ENCODE measurements at regions not wholly inside any gene's neighbourhood (a gene's known extent, or its start where the extent isn't known, plus 50 kb on each side); places are given as distances from the start of the nearest gene placed in this dataset.

GRCh38 chr15:46589088-46589487 lies 954.3 kb downstream of the SQOR start:
- dilution Hi-C loops (cut with HindIII; ENCODE audit: low sequenced_read_pairs, unreplicated experiment): no loop called here
- peaks cover 14% of the 10 kb centered on the region for H3K9me3 ChIP-seq (ENCODE audit: control insufficient read depth, insufficient read depth, low read length)
- H3K18ac ChIP-seq (ENCODE audit: low read depth, low read length): no peak overlapping the region
- no peak overlapping the region for H2BK5ac ChIP-seq (ENCODE audit: low read depth, low read length, poor library complexity, severe bottlenecking)
- no peaks in the 10 kb centered on the region for H3K9me1 ChIP-seq (ENCODE audit: insufficient read depth, low read length)
- no peaks in the 10 kb centered on the region for H4K20me1 ChIP-seq (ENCODE audit: insufficient read depth, low read length)
- H2AK9ac ChIP-seq (replicated peaks; ENCODE audit: low read depth, low read length, poor library complexity): no peak overlapping the region
- no TSS peak for BruUV-seq (replicated peaks)
- POLR2A ChIA-PET (ENCODE audit: unreplicated experiment): no interaction called here
- H2AFZ ChIP-seq (replicated peaks; ENCODE audit: low read length, poor library complexity): no peak overlapping the region
- H4K8ac ChIP-seq (ENCODE audit: low read depth in 2 of 2, low read length in 2 of 2): no peak overlapping the region
- no peak overlapping the region for H3K4ac ChIP-seq (ENCODE audit: low read depth, low read length)
- H4K91ac ChIP-seq (ENCODE audit: insufficient read depth, low read depth, low read length): no peak overlapping the region
- H2BK120ac ChIP-seq (ENCODE audit: low read depth, low read length): no peak overlapping the region
- H3K27me3 ChIP-seq (ENCODE audit: control insufficient read depth, insufficient read depth, low read length): no peaks in the 10 kb centered on the region
- no peaks in the 10 kb centered on the region for H3K4me1 ChIP-seq (ENCODE audit: control insufficient read depth, insufficient read depth, low read length)
- H2BK15ac ChIP-seq (ENCODE audit: low read depth, low read length): no peak overlapping the region
- no peak overlapping the region for H3K14ac ChIP-seq (replicated peaks; ENCODE audit: low read depth, low read length)
- in situ Hi-C loops (cut with MboI; ENCODE audit: low sequenced_read_pairs): no loop called here
- H2BK20ac ChIP-seq (ENCODE audit: low read depth, low read length): no peak overlapping the region
- no peak for ATAC-seq (ENCODE audit: low read depth)
- no peak overlapping the region for H3K9ac ChIP-seq (ENCODE audit: low read depth, low read length)
- H3K27ac ChIP-seq (ENCODE audit: insufficient read depth, low read length): no peak overlapping the region
- H3K79me1 ChIP-seq (ENCODE audit: low read depth in 1 of 2, low read length in 2 of 2): no peaks in the 10 kb centered on the region
- CTCF ChIA-PET: no interaction called here
- DNase-seq: no peak
- intact Hi-C loops (cut with micrococcal nuclease): no loop called here
- no peak for TF ChIP-seq MAZ (IDR thresholded peaks at IDR 0.05; ENCODE audit: borderline replicate concordance, low read depth, low read length)
- no peak for TF ChIP-seq POLR2A (IDR thresholded peaks at IDR 0.05; ENCODE audit: low read depth, low read length)
- TF ChIP-seq CTCF (conservative IDR thresholded peaks at IDR 0.05; ENCODE audit: low read depth, low read length): no peak
- TF ChIP-seq BHLHE40 (IDR thresholded peaks at IDR 0.05; ENCODE audit: low read depth, low read length): no peak
- no peak for TF ChIP-seq RCOR1 (IDR thresholded peaks at IDR 0.05; ENCODE audit: insufficient replicate concordance, low read length)
- no peak for TF ChIP-seq MXI1 (IDR thresholded peaks at IDR 0.05; ENCODE audit: borderline replicate concordance, low read depth, low read length)
- TF ChIP-seq MAFK (IDR thresholded peaks at IDR 0.05; ENCODE audit: low read depth, low read length): no peak
- no peak for TF ChIP-seq NFE2L2 (IDR thresholded peaks at IDR 0.05; ENCODE audit: low read depth, low read length)
- no peak for TF ChIP-seq ELK1 (IDR thresholded peaks at IDR 0.05; ENCODE audit: borderline replicate concordance, low read depth, low read length)
- no peak for TF ChIP-seq USF2 (IDR thresholded peaks at IDR 0.05; ENCODE audit: low read depth, low read length)
- H2AK5ac ChIP-seq (ENCODE audit: low read depth, low read length): no peak overlapping the region
- no peak overlapping the region for H4K5ac ChIP-seq (ENCODE audit: low read depth, low read length)
- H3K36me3 ChIP-seq (ENCODE audit: control insufficient read depth, insufficient read depth, low read length): no peaks in the 10 kb centered on the region
- no peak overlapping the region for H3K4me3 ChIP-seq (ENCODE audit: insufficient read depth, low read depth, low read length)
- H3K23ac ChIP-seq (ENCODE audit: low read depth, low read length): no peak overlapping the region
- H3K4me2 ChIP-seq (ENCODE audit: low read depth, low read length): no peak overlapping the region
- WGBS, 2 experiments (ENCODE audit: extremely low coverage in 2 of 2, insufficient read length in 1 of 2): no CpG with 5 or more reads among the region's 4 CpGs
- no peak overlapping the region for H3K56ac ChIP-seq (ENCODE audit: extremely low read depth, insufficient read depth, low read length)

Data from IMR-90 (cell line).